B cell (primary cell): ENCODE measurements at regions not wholly inside any gene's neighbourhood (a gene's known extent, or its start where the extent isn't known, plus 50 kb on each side); places are given as distances from the start of the nearest gene placed in this dataset.

ENCODE experiments used
- ATAC-seq: fragments of 200-7000 bp; cut with Tn5 transposase; one replicate; pipeline ENCODE4 v1.10.0; 2021; ENCODE audit warnings: low read depth, mild to moderate bottlenecking, moderate number of reproducible peaks, moderate library complexity
- CTCF ChIA-PET: fragments of 350-600 bp; sonication (Branson Sonifier 250); formaldehyde crosslinking; loops from one replicate; lab custom pipeline; 2021; ENCODE audit warnings: antibody characterized with exemption, inconsistent platforms; lab: Charles Lee
- POLR2A ChIA-PET: fragments of 350-600 bp; sonication (Branson Sonifier 250); formaldehyde crosslinking; loops from one replicate; lab custom pipeline; 2021; ENCODE audit warnings: antibody characterized with exemption; lab: Charles Lee
- DNase-seq: peaks from one replicate; pipeline ENCODE4 v3.0.0; 2013
- H2AFZ ChIP-seq: 2 replicates; pipeline ENCODE4 v1.6.1; 2012; ENCODE audit warnings: mild to moderate bottlenecking, low read depth, low read length; ENCODE audit not compliant: insufficient read depth, poor library complexity, severe bottlenecking
- H3K27ac ChIP-seq, 2 donors: 1 replicate in 1 of 2; 2 replicates in 1 of 2; pipeline ENCODE4 v1.5.1; 2012 to 2013; ENCODE audit warnings: low read length in 2 of 2, mild to moderate bottlenecking in 2 of 2, moderate library complexity in 1 of 2
- H3K27me3 ChIP-seq, 4 experiments: fragments of 200-600 bp in 1 of 4; sonication (generic) in 1 of 4; replicated peaks in 1 of 4; 1 replicate in 2 of 4; 2 replicates in 2 of 4; pipeline versions ENCODE4 v1.6.1 to v1.7.0; 2013 to 2016; ENCODE audit warnings: low read length in 3 of 4, mild to moderate bottlenecking in 2 of 4, mixed read lengths in 1 of 4, moderate library complexity in 1 of 4; ENCODE audit not compliant: insufficient read depth in 4 of 4, control insufficient read depth in 3 of 4; ENCODE audit errors: control extremely low read depth in 1 of 4
- H3K36me3 ChIP-seq, 2 experiments: replicated peaks in 1 of 2; 1 replicate in 1 of 2; 2 replicates in 1 of 2; pipeline versions ENCODE4 v1.6.1 to v1.7.1; 2013; ENCODE audit warnings: low read length in 1 of 2; ENCODE audit not compliant: insufficient read depth in 2 of 2, control insufficient read depth in 1 of 2; ENCODE audit errors: control extremely low read depth in 1 of 2, extremely low read depth in 1 of 2
- H3K4me1 ChIP-seq, 2 donors: fragments of 200-600 bp in 1 of 2; sonication (generic) in 1 of 2; 1 replicate in 1 of 2; 2 replicates in 1 of 2; pipeline versions ENCODE4 v1.5.1 to v1.6.1; 2013 to 2017; ENCODE audit warnings: low read length in 2 of 2; ENCODE audit not compliant: control insufficient read depth in 2 of 2, insufficient read depth in 2 of 2
- H3K4me2 ChIP-seq: replicated peaks from 2 replicates; pipeline ENCODE3; 2012; ENCODE audit warnings: mild to moderate bottlenecking, low read depth, low read length; ENCODE audit not compliant: poor library complexity, severe bottlenecking
- H3K4me3 ChIP-seq, 5 experiments: fragments of 200-600 bp in 1 of 5; sonication (generic) in 1 of 5; 1 replicate in 3 of 5; 2 replicates in 2 of 5; pipeline versions ENCODE4 v1.5.1 to v1.7.0; 2011 to 2016; ENCODE audit warnings: low read length in 4 of 5, mild to moderate bottlenecking in 4 of 5, low read depth in 2 of 5, control low read depth in 1 of 5, moderate library complexity in 1 of 5; ENCODE audit not compliant: insufficient read depth in 1 of 5; ENCODE audit errors: control extremely low read depth in 1 of 5, extremely low read depth in 1 of 5
- H3K79me2 ChIP-seq: fragments of 200-600 bp; sonication (generic); one replicate; pipeline ENCODE4 v1.6.0; 2016; ENCODE audit warnings: low read length; ENCODE audit not compliant: control insufficient read depth, insufficient read depth
- H3K9ac ChIP-seq: fragments of 200-600 bp; sonication (generic); 2 replicates; pipeline ENCODE4 v1.6.1; 2017; ENCODE audit warnings: mild to moderate bottlenecking, low read length, moderate library complexity
- H3K9me3 ChIP-seq, 3 donors: one replicate each; pipeline versions ENCODE4 v1.6.1 to v1.7.1; 2013; ENCODE audit warnings: low read length in 2 of 3; ENCODE audit not compliant: control insufficient read depth in 2 of 3, insufficient read depth in 1 of 3; ENCODE audit errors: control extremely low read depth in 1 of 3
- H4K20me1 ChIP-seq: 2 replicates; pipeline ENCODE4 v1.6.0; 2012; ENCODE audit warnings: mild to moderate bottlenecking, low read length; ENCODE audit not compliant: insufficient read depth, control insufficient read depth, poor library complexity, severe bottlenecking
- H3K27ac Mint-ChIP-seq: one replicate; pipeline ENCODE4 v1.8.0; 2021; ENCODE audit warnings: mixed read lengths
- H3K27me3 Mint-ChIP-seq: one replicate; pipeline ENCODE4 v1.8.0; 2021; ENCODE audit warnings: mixed read lengths
- H3K4me1 Mint-ChIP-seq: one replicate; pipeline ENCODE4 v1.8.0; 2021; ENCODE audit warnings: mixed read lengths
- H3K4me3 Mint-ChIP-seq: one replicate; pipeline ENCODE4 v1.8.0; 2021; ENCODE audit warnings: mixed read lengths
- H3K9me3 Mint-ChIP-seq: one replicate; pipeline ENCODE4 v1.8.0; 2022; ENCODE audit warnings: mixed read lengths; ENCODE audit not compliant: insufficient read depth
- CTCF ChIP-seq: fragments of 200-600 bp; IDR thresholded peaks from one replicate; pipeline ENCODE4 v1.8.0; 2022; ENCODE audit warnings: antibody characterized with exemption, mild to moderate bottlenecking
- EZH2 ChIP-seq: IDR thresholded peaks from 2 replicates; pipeline ENCODE4 v1.6.1; 2012; ENCODE audit warnings: borderline replicate concordance, low read depth, mild to moderate bottlenecking, moderate library complexity, low read length; ENCODE audit not compliant: insufficient read depth, poor library complexity, severe bottlenecking
- WGBS: methylation state at CpG from one replicate; pipeline ENCODE4 v1.1.5; 2013; ENCODE audit warnings: missing lambda C conversion rate; ENCODE audit not compliant: insufficient coverage; 5-methylcytosine and 5-hydroxymethylcytosine counted together
- intact Hi-C: fragments of 100-400 bp; cut with micrococcal nuclease; formaldehyde crosslinking; loops from one replicate; pipeline ENCODE4 v1.10.0; 2022

- no peaks in the 10 kb centered on the region for H3K27me3 ChIP-seq
- no peak overlapping the region for H3K9ac ChIP-seq
- H3K4me1 ChIP-seq, result no peaks in the 10 kb centered on the region
- H3K79me2 ChIP-seq, result no peaks in the 10 kb centered on the region
- no peak overlapping the region for H3K4me3 ChIP-seq
- Mint-ChIP-seq H3K27me3 (no peaks in the 10 kb centered on the region), H3K9me3 (no peaks in the 10 kb centered on the region), H3K27ac (no peak overlapping the region), H3K4me3 (no peak overlapping the region), H3K4me1 (no peaks in the 10 kb centered on the region)
- intact Hi-C loops, result no loop called here
- H2AFZ ChIP-seq, result no peak overlapping the region
- H4K20me1 ChIP-seq, result no peaks in the 10 kb centered on the region
- POLR2A ChIA-PET, result no interaction called here
- TF ChIP-seq EZH2, result no peak
- TF ChIP-seq CTCF, result no peak
- DNase-seq, result no peak
- H3K4me2 ChIP-seq, result no peak overlapping the region
- H3K36me3 ChIP-seq, result no peaks in the 10 kb centered on the region
- no peak overlapping the region for H3K27ac ChIP-seq
- H3K9me3 ChIP-seq, result peaks cover 0 to 6% (median 3%) of the 10 kb centered on the region in 3 donors
- CTCF ChIA-PET, result no interaction called here
- ATAC-seq, result no peak
Measured at GRCh38 chr14:39734306-39734705, 302.1 kb upstream of the FBXO33 start.

GRCh38 chr14:39733741-39734140 lies 301.5 kb upstream of the FBXO33 start:
- H3K27me3 Mint-ChIP-seq, result no peaks in the 10 kb centered on the region
- Histone ChIP-seq H3K4me3 (no peak overlapping the region), H4K20me1 (no peaks in the 10 kb centered on the region), H3K9me3 (peaks cover 0 to 6% (median 3%) of the 10 kb centered on the region in 3 donors), H3K9ac (no peak overlapping the region), H3K27ac (no peak overlapping the region), H3K4me1 (no peaks in the 10 kb centered on the region), H3K36me3 (no peaks in the 10 kb centered on the region), H3K4me2 (no peak overlapping the region), H2AFZ (no peak overlapping the region), H3K27me3 (no peaks in the 10 kb centered on the region), H3K79me2 (no peaks in the 10 kb centered on the region)
- no peak overlapping the region for H3K27ac Mint-ChIP-seq
- H3K4me1 Mint-ChIP-seq, result no peaks in the 10 kb centered on the region
- intact Hi-C loops, result no loop called here
- no peak overlapping the region for H3K4me3 Mint-ChIP-seq
- ATAC-seq (no peak), DNase-seq (no peak)
- TF ChIP-seq CTCF (no peak), EZH2 (no peak)
- H3K9me3 Mint-ChIP-seq, result no peaks in the 10 kb centered on the region
- ChIA-PET POLR2A (no interaction called here), CTCF (no interaction called here)
- WGBS, result no CpG with 5 or more reads among the region's 1 CpG
